Stimulated activated CD8-positive, alpha-beta memory T cell treated with anti-CD3 and anti-CD28 coated beads, Interleukin-12 subunit alpha, Interleukin-12 subunit beta, amount 100 ng/mL, for 1 hour (primary cell): ENCODE measurements at regions not wholly inside any gene's neighbourhood (a gene's known extent, or its start where the extent isn't known, plus 50 kb on each side); places are given as distances from the start of the nearest gene placed in this dataset.

ENCODE experiments used
- DNase-seq: peaks from one replicate; pipeline ENCODE4 v3.0.0-alpha.2; 2020; ENCODE audit warnings: low read depth

DNA sequence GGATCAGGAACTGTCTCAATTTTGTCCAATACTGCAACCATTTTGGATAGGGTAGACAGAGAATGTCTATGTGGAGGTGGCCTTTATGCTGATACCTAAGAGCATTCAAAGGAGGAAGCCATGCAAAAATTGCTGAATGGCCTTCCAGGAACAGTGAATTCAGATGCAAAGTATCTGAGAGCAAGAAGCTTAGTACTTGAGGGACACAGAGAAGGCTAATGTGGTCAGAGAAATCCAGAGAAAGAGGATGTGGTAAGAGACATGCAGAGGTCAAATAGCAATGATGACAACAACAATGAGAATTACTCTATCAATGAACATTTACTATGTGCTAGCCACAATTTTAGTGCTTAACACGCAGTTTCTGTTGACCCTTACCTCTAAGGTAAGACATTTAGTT is 785.6 kb upstream of the KLHL1 start:
- DNase-seq: no peak

- no peak for DNase-seq
These were observed 782.0 kb upstream of the KLHL1 start for GRCh38 chr13:70890289-70890688.

GRCh38 chr13:70889163-70889562 is 780.9 kb upstream of the KLHL1 start:
- no peak for DNase-seq

- no peak for DNase-seq
These were observed 775.9 kb upstream of the KLHL1 start for GRCh38 chr13:70884196-70884595.

GRCh38 chr13:70874636-70875035 is 766.4 kb upstream of the KLHL1 start:
- DNase-seq: no peak

- no peak for DNase-seq
These were observed 756.5 kb upstream of the KLHL1 start for GRCh38 chr13:70864731-70865130.

DNA sequence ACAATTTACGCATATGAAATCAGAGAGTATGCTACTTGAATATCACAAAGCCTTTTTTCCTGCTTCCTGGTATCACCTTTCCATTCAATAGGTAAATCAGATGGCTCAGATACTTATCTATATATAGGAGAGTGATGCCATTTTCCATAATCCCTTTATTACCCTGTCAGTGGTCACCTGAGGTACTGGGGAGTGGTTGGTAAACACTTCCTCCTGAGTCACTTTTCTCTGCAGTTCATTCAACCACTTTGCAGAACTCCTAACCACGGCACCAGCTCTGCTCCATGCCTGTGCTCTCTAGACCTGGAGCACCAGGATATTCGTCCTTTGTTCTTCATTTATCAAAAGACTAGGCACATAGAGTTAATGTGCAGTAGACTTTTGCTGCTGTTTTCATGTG is 748.5 kb upstream of the KLHL1 start:
- DNase-seq: no peak

- DNase-seq: no peak
These were observed 747.8 kb upstream of the KLHL1 start for GRCh38 chr13:70856025-70856424.

- no peak for DNase-seq
These were observed 741.0 kb upstream of the KLHL1 start for GRCh38 chr13:70849222-70849621.

DNA sequence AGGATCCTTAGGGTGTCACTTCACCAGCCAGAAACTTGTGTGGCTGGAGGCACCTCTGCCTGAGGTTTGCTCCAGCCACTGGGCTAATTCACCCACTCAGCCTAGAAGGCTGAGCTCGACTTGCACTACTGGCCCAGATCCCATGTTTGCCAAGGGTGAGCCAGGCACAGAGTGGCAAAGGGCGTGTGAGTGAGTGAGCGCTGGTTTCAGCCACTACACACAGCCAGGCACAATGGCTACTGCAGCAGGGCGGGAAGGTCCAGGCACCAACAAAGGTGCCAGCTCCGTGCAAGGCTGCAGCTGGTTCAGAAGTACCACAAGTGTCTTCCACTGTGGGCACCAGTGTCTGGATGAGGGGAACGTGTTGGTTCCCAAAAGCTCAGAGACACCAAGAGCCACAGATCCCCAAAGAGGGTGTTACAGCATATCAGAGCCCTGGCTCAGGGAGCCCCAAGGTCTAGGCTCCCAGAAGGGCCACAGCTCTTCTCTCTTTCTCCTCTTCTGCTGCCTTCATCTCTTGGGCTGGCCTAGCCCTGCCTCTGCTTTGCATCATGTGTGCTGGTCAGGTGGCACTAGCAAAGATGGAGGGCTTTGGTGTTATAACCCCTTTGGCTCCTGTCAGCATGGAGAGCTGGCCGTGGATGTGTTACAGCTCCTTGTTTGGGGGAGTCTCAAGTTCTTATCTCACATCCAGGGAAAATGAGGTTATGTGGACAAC is 736.3 kb upstream of the KLHL1 start:
- no peak for DNase-seq

DNA sequence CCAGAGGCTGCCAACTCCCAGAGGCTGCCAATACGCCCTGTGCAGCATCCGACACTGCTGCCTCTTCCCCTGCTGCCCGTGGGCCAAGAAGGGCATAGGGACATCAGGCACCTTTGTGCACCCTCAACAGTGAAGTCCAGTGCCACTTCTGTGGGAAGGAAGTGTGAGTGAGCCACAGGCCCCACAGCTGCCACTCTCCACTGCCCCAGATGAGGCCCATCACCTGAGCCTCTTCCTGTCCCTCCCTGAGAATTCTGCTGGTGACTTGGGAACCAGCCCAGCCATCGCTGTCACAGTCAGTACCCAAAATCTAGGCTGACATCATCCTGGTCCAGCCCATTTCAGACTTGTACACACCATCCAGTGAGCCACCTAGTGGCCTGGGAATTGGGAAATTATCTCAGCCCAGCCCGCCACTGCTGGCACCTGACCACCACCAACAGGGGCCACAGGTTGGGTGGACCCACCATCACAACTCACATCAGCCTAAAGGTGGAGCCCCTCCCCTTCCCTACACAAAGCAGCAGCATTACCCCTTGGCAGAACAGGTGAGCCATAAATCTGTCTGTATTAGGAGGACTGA is 733.9 kb upstream of the KLHL1 start:
- DNase-seq: no peak

GRCh38 chr13:70841240-70842061 is 733.2 kb upstream of the KLHL1 start:
- DNase-seq: no peak

DNA sequence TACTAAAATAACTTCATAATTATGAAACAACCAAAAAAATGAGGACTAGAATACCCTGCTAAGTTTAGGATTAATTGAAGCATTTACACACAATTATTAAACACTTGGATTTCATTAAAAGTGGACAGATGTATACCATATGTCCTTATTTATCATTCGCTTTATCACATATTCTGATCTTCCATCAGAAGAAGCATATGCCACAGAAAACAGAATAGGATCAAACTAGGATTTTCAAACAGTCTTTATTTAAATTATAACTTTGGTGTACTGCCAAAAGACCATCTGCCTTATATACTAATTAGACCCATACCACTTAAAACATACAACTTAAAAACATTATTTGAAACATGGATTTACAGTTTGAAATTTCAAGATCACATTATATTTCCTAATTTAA is 727.1 kb upstream of the KLHL1 start:
- DNase-seq: no peak

DNA sequence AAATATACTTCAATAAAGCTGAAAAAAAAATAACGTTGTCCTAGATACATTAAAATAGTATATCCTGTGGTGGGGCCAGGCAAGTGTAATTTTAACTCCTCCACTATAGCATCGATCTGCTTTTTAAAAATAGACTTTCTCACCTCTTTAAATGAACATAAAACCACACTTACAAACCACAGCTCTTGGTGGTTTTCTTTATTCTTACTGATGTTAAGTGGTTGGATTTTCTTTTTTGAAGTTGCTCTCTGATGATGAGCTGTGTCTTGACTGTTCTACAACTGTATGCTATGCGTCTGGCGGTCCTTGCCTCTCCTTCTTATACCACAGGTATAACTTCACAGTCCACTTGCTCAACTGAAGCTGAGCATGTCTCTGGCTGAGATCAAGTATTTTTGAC is 721.5 kb upstream of the KLHL1 start:
- no peak for DNase-seq

DNA sequence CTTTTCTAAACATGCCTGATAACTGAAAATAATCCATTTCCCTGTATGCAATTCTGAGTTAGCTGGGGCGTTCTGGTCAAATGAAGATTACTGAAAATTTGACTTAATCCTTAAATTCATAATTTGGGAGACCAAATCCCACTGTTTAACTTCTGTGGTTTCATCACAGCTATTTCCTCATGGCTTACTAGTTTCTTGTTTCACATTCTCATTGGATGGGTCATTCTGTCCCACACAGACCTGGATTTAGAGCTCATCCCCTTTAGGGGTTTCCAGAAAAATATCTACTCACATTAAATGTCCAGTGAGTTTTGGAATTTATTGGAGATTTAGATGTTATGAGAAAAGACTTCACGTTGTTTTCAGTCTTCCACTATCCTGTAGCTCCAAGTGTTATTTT is 709.3 kb upstream of the KLHL1 start:
- DNase-seq: no peak

GRCh38 chr13:70816853-70817252 is 708.6 kb upstream of the KLHL1 start:
- no peak for DNase-seq

DNA sequence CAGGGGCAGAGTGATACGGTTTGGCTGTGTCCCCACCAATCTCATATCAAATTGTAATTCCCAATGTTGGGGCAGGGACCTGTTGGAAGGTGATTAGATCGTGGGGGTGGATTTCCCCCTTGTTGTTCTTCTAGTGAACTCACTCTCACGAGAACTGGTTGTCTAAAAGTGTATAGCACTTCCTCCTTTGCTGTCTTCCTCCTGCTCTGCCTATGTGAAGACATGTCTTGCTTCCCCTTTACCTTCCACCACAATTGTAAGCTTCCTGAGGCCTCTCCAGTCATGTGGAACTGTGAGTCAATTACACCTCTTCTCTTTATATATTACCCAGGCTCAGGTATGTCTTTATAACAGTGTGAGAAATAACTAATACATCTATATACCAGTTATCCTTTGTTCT is 706.4 kb upstream of the KLHL1 start:
- DNase-seq: no peak

DNA sequence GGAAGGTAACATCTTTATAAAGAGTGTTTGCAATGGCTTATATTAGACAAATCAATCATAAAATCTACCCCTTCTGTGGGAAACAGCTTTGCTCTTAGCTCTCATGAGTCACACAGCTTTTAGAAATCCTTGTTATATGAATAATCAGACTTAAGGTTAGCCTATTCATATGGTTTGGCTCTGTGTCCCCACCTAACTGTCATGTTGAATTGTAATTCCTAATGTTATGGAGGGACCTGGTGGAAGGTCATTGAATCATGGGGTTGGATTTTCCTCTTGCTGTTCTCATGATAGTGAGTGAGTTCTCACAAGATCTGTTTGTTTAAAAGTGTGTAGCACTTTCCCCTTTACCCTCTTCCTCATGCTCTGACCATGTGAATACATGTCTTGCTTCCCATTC is 704.2 kb upstream of the KLHL1 start:
- DNase-seq: no peak

DNA sequence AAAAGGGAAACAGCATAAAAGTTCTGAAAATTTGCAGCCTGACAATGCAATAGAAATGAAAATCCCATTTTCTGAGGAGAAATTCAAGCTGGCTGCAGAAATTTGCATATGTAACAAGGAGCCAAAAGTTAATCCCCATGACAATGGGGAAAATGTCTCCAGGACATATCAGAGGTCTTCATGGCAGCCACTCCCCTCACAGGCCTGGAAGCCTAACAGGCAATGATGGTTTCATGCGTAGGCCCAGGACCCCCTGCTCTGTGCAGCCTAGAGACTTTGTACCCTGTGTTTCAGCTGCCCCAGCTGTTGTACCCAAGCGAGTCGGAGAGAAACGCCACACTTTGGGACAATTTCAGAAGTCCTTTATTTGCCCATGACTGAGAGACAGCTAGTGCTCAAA is 701.3 kb upstream of the KLHL1 start:
- no peak for DNase-seq

DNA sequence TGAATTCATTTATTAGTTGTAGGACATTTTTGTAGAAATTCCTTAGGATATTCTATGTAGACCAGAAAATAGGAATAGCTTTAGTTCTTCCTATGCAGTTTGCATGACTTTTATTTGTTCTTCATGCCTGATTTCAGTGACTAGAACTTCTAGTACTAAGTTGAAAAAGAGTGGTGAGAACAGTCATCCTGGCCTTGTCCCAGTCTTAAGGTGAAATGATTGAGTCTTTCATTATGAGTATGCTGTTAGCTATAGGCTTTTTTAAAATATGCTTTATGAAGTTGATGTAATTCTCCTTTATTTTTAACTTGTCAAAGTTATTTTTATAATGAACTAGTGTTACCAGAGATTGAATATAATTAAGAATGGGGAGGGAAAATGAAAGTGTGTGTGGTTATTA is 690.1 kb upstream of the KLHL1 start:
- no peak for DNase-seq

DNA sequence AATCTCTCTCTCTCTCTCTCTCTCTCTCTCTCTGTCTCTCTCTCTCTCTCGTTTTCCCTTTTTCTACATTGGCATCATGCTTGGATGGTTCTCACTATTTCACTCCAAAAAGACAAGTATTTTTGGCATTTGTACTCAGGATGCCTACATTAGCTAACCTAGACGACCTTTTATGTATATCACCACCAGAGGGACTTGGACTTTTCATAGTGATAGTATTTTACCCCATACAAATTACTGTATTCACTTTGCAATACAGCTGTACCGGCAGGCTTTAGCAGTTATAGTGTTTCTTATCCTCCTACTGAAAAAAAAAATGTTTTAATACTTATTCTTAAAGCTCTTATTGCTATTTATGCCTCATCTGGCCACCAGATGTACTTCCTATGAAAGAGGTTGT is 687.2 kb upstream of the KLHL1 start:
- no peak for DNase-seq

DNA sequence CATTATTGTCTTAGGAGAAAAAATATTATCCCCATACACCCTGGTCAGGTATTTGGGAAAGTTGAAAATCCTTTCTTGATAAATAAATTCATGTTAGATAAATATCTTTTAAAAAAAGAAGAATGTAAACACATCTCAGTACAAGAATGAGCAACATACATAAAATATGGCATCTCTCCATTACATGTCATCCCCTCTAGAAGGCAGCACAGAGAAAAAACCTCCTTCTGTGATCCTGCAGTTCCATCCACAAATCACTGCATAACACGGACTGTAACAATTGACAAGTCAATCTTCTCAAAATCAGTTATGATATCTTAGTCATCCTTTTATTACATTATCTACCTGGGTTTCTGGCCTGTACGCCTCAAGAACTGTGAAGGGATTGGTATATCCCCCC is 683.9 kb upstream of the KLHL1 start:
- no peak for DNase-seq

GRCh38 chr13:70789751-70790150 is 681.5 kb upstream of the KLHL1 start:
- no peak for DNase-seq
